Endothelial cell of hepatic sinusoid (primary cell): ENCODE measurements at regions not wholly inside any gene's neighbourhood (a gene's known extent, or its start where the extent isn't known, plus 50 kb on each side); places are given as distances from the start of the nearest gene placed in this dataset.
"Not testable (repeated sequence)": the region's sequence is repeated elsewhere in the genome, so short reads cannot be mapped to it uniquely, and the experiment has no call there.

Experiments used
- in situ Hi-C: cut with HindIII; loops from 2 replicates; pipeline ENCODE4 v1.10.0; 2017; ENCODE audit warnings: low sequenced_read_pairs

DNA sequence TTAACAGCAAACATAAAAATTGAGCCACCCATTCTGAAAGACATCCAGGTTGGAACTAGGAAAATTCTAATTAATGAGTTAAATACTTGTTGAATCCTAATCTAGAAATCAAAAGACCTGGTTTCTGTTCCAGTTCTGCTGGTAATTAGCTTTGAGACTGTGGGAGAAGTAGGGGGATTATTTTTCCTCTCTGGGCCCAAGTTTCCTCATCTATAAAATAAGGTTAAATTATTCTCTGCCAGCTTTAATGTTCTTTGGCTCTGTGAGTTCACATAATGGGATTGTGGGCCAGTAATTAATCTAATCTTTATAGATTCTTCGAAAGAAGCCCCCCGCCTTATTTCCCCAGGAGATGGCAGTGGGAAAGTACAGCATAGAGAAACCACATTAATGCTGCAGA lies 104.6 kb downstream of the ENC1 start:
- in situ Hi-C loops: loop anchor here (5.0 kb wide), 1 partner anchor 41 kb away; no protein-coding TSS in a partner anchor

DNA sequence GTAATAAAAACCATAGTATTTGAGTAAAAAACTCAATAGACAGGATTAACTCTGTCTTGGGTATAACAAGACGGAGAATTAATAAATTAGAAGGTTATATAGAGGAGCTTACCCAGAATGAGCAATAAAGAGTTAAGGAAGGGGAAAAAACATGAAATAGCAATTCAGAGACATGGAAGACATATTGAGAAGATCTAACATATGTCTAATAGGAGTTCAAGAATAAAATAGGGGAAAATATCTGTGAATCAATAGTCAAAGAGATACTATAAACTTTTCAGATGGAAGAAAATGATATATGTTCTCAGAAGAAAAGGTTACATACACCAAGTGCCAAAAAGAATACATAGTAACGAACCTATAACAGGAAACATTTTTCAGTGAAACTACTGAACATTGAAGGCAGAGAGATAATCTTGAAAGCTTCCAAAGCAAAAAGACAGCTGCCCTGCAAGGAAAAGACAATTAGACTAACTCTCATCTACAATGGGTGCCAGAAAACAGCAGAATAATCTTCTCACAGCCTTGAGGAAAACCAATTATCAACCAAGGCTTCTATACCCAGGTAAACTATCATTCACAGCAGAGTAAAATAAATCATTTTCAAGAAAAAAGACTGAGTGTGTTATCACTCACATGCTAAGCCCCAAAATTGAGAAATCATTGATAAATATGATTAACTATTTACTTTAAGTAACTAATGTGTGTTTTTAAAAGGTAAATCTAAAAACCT lies 106.0 kb downstream of the ENC1 start:
- in situ Hi-C loops: loop anchor here (5.0 kb wide), 1 partner anchor 43 kb away; no protein-coding TSS in a partner anchor

DNA sequence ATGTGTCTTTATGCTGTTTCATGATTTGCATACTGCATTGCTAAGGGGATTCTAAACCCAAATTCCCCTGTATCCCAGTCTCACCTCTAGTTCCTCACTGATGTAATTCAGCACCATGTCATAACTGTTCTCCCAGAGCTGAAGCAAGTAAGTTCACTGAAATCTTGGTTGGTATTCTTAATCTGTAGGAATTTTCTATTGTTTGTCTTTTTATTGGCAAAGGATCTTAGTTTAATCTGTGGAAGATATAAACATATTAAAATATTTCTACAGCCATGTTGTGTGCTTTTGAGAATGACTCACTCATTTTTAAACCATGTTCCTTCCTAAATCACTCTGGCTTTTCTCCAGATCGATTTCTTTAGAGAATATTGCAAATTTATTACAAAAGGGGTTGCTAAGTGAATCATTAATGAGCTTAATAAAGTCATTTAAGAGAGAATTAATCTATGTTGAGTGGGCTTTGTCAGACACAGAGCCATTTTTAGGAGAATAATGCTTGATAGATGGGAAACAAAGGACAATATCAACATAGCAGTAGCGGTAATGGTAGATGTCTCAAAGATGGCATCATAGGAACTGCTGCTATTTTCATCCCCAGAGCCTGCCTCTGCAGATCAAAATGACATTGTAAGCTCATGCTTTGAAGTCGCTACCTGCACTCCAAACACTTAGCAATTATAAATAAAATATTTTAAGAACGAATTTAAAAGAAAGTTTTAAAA lies 110.0 kb downstream of the ENC1 start:
- in situ Hi-C loops: no loop called here

DNA sequence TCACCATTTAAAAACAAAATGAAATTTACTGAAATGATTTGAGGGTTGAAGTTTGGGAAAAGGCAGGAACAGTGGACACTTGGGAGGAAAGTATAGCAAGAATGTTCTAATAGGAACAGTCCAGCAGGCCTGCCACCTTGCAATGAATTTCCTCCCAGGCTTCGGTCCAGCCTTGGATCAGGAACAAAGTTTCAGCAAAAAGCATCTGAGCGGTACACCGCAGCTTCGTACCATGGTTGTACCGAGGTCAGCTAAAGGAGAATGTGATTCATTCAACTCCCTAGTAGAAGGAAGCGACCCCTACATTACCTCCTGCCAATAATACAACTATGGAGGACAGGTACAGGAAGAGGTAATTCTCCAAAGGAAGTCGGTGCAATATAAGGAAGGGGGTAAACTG lies 111.4 kb downstream of the ENC1 start:
- in situ Hi-C loops: no loop called here

DNA sequence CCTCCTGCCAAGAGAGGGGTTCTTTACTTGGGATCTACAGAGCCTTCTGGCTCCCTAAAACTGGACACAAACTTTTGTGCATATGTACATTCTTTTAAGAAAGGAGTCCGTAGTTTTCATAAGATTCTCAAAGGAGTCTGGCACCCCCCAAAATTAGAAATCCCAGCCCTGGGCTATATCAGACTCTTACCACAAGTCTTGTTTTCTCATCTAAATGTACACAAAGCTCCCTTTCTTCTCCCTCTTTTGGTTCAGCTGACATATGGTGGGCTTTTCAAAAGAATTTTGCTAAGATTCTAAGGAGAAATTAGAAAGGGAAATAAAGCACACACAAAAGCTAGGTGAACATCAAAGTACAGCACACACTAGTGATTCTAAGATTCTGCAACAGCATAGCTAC lies 114.4 kb downstream of the ENC1 start:
- in situ Hi-C loops: no loop called here

- in situ Hi-C loops: not testable (repeated sequence)
Measured at GRCh38 chr5:74524767-74525166, 115.8 kb downstream of the ENC1 start.

- in situ Hi-C loops: not testable (repeated sequence)
Measured at GRCh38 chr5:74523698-74524097, 116.8 kb downstream of the ENC1 start.

DNA sequence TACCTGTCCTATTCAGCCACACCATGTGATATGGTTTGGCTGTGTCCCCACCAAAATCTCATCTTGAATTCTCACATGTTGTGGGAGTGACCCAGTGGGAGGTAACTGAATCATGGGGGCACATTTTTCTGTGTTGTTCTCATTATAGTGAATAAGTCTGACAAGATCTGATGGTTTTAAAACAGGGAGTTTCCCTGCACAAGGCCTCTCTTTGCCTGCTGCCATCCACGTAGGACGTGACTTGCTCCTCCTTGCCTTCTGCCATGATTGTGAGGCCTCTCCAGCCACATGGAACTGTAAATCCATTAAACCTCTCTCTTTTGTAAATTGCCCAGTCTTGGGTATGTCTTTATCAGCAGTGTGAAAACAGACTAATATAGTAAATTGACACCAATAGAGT lies 117.7 kb downstream of the ENC1 start:
- in situ Hi-C loops: not testable (repeated sequence)

GRCh38 chr5:74521401-74521800 lies 119.1 kb downstream of the ENC1 start:
- in situ Hi-C loops: no loop called here

- in situ Hi-C loops: no loop called here
Measured at GRCh38 chr5:74519679-74520078, 120.8 kb downstream of the ENC1 start.

DNA sequence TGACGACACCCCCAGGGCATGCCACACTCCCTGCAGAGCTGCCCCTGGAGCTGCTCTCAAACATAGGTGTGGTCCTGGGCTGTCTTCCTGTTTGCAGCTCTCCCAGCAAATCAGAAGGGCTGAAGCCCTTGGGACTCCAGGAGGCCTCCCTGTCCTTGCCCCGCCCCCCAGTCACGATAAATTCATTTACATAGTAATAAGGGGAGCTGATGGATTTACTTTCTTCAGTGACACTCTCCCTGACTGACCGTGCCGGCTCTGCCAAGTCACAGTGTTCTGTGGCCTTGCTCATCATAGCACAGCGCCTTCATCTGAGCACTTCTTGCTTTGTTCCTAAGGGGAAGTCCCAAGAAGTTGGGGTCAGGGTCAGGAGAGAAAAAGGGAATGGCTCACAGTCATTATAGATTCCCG lies 121.4 kb downstream of the ENC1 start:
- in situ Hi-C loops: no loop called here

GRCh38 chr5:74517700-74518099 lies 122.8 kb downstream of the ENC1 start:
- in situ Hi-C loops: no loop called here

DNA sequence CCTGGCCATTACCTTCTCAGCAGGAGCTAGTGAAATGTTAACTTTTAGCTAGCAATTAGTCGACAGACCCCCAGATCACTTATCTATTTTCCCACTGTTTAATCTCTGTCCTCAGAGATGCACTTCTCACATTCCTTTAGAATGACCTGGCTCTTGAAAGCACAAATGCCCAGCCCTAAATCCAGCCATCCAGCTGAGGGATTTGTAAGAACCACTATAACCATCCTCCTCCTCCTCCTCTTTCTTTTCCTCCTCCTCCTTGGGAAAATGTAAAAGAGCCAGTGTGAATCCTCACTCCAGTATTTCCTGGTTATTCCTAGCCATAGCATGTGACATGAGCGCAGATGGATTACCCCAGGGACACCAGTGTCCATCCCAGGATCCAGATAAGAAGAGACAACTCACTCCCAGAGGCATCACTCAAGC lies 124.3 kb downstream of the ENC1 start:
- in situ Hi-C loops: no loop called here

- in situ Hi-C loops: no loop called here
Measured at GRCh38 chr5:74514888-74515551, 125.5 kb downstream of the ENC1 start.

DNA sequence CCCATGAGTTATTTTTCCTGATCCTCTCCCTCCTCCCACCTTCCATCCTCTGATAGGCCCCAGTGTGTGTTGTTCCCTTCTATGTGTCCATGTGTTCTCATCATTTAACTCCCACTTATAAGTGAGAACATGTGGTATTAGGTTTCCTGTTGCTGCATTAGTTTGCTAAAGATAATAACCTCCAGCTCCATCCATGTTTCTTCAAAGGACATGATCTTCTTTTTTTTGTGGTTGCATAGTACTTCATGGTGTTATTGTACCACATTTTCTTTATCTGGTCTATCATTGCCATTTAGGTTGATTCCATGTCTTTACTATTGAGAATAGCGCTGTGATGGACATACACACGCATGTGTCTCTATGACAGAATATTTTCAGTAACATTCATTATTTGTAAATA lies 128.8 kb downstream of the ENC1 start:
- in situ Hi-C loops: not testable (repeated sequence)

DNA sequence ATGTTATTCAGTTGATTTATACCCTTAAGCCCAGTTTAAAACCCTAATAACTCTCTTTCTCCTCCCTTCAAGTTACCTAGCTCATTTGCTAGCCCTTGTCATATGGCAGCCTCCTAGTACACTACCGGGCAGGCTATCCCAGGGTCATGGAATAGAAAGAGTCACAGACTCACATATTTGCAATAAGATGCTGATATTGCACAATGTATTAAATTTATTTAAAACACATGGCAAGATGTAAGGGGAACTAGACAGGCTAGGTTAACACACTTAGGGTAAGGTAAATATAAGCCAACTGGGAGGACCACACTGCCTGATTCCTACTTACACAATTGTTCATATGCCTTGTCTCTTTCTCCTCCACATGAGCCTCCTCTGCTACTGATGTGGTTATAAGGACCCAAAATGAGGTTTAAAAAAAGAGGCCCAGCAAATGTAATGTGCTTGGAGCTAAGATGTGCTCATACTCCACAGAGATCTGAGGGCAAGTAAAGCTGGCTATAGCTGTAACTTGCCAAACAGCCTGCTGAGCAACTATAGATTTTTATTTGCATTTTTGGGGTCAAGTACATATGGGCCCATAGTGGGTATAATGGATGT lies 130.0 kb downstream of the ENC1 start:
- in situ Hi-C loops: no loop called here

DNA sequence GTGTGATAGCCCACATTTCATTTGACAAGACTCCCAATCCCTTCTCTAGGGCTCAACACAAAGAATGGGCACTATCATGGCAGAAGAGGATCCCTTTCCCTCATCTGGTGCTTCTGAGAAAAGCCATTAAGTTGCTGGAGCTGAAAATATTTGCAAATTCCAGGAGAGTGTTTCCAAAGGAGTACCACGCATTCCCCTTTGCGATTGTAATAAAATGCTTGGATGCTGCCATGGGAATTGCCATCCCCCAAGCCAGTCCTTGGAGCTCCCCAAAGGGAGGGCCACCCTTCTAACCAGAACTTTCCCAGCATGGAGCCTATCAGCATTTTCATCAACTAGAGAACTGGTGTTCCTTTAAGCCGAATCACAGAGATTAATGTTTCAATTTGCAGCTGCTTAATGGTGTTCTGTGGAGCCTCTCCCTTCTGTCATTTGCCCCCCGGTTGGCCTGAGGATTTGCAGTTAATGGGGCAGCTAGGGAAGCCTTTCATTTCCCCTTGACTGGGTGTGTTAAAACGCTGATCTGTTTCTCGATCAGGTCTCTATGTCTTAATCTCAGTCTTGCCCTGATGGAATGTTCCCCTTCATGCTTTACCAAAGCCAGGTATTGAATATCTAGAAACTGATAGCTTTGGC lies 133.0 kb downstream of the ENC1 start:
- in situ Hi-C loops: no loop called here

DNA sequence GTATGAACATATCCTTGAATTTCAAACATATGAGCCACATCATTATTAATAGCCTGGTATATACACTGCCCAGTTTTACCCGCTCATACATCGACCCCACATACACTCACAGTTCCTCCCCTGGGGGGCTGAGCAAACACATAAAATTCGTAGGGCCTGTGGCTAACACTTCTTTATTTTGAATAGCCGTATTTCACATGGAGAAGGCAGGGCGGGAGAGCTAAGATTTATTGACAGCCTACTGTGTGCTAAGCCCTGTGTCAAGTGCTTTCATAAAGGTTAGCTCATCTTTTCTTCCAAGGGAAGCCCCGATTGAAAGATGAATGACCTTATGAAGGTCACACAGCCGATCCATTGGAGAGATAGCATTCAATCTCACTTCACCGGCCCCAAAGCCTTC lies 134.4 kb downstream of the ENC1 start:
- in situ Hi-C loops: no loop called here

DNA sequence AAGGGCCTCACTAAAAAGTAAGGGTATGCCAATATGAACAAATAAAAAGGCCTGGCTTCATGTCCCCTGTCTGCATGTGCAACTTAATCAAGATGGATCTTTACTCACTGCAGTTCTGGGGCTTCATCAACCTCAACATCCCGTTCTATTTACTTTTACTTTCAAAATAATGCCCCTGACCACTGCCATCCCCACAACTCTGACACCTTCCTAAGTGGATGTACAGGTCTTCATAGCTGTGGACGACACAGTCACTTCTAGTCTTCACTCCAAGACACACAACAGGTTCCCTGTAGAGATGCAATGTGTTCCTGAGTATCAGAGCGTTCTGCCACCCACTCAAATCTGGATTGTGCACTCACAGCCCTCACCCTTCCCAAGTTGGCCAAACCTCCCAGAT lies 136.1 kb downstream of the ENC1 start:
- in situ Hi-C loops: no loop called here

DNA sequence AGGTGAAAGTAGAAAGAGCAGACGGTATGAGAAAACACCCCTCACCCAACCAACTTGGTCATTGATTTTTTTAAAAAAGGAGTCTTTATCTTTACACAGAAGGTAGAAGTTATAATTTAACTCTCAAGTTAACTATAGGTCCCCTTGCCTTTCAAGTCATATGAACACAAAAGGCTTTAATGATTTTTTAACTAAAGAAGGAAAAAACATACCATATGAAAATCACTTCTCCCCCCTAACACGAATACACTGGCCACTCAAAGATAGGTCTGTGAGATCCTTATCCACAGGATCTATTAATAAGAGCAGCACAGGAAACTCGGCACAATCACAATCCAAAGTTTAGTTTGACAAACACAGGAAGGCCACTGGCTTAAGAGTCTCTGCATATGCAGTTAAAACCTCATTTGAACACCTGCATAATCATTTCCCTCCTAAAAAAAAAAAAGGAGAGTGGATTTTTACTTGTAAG lies 138.0 kb downstream of the ENC1 start:
- in situ Hi-C loops: no loop called here
